Nephron (organoid): ENCODE measurements at regions not wholly inside any gene's neighbourhood (a gene's known extent, or its start where the extent isn't known, plus 50 kb on each side); places are given as distances from the start of the nearest gene placed in this dataset.

ENCODE experiments used
- H3K27ac Mint-ChIP-seq, 3 experiments: 2 replicates each; pipeline ENCODE4 v1.8.0; 2020; ENCODE audit warnings: mixed read lengths in 3 of 3, mild to moderate bottlenecking in 2 of 3, moderate library complexity in 1 of 3
- H3K27me3 Mint-ChIP-seq: 2 replicates; pipeline ENCODE4 v1.8.0; 2021; ENCODE audit warnings: low read depth, mild to moderate bottlenecking, moderate library complexity, mixed read lengths
- H3K36me3 Mint-ChIP-seq: 2 replicates; pipeline ENCODE4 v1.8.0; 2020; ENCODE audit warnings: low read depth, mixed read lengths
- H3K4me1 Mint-ChIP-seq: 2 replicates; pipeline ENCODE4 v1.8.0; 2020; ENCODE audit warnings: mixed read lengths
- H3K4me3 Mint-ChIP-seq, 3 experiments: 2 replicates each; pipeline ENCODE4 v1.8.0; 2020; ENCODE audit warnings: mild to moderate bottlenecking in 3 of 3, mixed read lengths in 3 of 3, moderate library complexity in 2 of 3
- H3K9me3 Mint-ChIP-seq: 2 replicates; pipeline ENCODE4 v1.8.0; 2020; ENCODE audit warnings: mixed read lengths
- TF ChIP-seq, protein P1 (sequence below), 3 experiments: fragments of 200-600 bp; sonication (generic); IDR thresholded peaks; one replicate each; pipeline ENCODE4 v1.5.0; 2021; ENCODE audit warnings: antibody characterized with exemption in 3 of 3; ENCODE audit not compliant: unreplicated experiment in 3 of 3

DNA sequence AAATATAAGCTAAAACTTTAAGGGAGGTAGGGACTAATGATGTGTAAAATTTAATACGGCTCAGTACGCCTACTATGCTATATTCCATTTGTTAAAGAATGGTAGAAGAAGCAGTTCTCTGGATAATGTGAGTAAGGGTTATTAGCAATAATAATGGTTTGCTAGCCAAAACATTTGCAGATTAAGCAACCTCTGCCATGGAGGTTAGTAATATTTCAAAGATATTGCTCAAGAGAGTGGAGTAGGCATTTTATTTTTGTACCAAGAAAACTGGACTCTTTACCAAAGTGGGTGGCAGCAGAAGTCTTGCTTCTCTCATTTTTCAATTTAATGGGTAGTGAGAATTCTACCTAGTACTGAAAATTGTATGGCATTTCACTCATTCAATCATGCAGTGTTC lies 158.9 kb upstream of the TMEM106B start:
- peaks cover 17% of the 10 kb centered on the region for H3K9me3 Mint-ChIP-seq
- TF ChIP-seq, protein P1, sequence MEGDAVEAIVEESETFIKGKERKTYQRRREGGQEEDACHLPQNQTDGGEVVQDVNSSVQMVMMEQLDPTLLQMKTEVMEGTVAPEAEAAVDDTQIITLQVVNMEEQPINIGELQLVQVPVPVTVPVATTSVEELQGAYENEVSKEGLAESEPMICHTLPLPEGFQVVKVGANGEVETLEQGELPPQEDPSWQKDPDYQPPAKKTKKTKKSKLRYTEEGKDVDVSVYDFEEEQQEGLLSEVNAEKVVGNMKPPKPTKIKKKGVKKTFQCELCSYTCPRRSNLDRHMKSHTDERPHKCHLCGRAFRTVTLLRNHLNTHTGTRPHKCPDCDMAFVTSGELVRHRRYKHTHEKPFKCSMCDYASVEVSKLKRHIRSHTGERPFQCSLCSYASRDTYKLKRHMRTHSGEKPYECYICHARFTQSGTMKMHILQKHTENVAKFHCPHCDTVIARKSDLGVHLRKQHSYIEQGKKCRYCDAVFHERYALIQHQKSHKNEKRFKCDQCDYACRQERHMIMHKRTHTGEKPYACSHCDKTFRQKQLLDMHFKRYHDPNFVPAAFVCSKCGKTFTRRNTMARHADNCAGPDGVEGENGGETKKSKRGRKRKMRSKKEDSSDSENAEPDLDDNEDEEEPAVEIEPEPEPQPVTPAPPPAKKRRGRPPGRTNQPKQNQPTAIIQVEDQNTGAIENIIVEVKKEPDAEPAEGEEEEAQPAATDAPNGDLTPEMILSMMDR (IDR thresholded peaks at IDR 0.05; ENCODE audit: unreplicated experiment in 3 of 3), result no peak
- H3K27me3 Mint-ChIP-seq, result no peaks in the 10 kb centered on the region
- no peak overlapping the region for H3K27ac Mint-ChIP-seq
- peaks cover 9% of the 10 kb centered on the region for H3K36me3 Mint-ChIP-seq
- H3K4me1 Mint-ChIP-seq, result no peaks in the 10 kb centered on the region
- no peak overlapping the region for H3K4me3 Mint-ChIP-seq

DNA sequence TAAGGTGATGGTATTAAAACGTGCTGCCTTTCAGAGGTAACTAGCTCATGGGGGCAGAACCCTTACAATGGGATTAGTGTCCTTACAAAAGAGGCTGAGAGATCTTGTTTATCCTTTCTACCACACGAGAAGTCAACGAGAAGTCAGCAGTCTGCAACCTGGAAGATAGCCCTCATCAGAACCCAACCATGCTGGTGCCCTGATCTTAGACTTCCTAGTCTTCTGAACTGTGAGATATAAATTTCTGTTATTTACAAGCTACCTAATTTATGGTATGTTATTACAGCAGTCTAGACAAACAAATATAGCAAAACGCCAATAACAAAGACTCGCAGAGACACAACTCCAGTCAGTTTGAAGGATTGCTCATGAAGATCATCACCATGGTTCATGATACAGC lies 157.5 kb upstream of the TMEM106B start:
- Mint-ChIP-seq H3K4me1 (no peaks in the 10 kb centered on the region), H3K9me3 (peaks cover 27% of the 10 kb centered on the region), H3K27ac (no peak overlapping the region), H3K4me3 (no peak overlapping the region), H3K36me3 (peaks cover 13% of the 10 kb centered on the region), H3K27me3 (no peaks in the 10 kb centered on the region)
- TF ChIP-seq, protein P1 (IDR thresholded peaks at IDR 0.05; ENCODE audit: unreplicated experiment in 3 of 3), result no peak

DNA sequence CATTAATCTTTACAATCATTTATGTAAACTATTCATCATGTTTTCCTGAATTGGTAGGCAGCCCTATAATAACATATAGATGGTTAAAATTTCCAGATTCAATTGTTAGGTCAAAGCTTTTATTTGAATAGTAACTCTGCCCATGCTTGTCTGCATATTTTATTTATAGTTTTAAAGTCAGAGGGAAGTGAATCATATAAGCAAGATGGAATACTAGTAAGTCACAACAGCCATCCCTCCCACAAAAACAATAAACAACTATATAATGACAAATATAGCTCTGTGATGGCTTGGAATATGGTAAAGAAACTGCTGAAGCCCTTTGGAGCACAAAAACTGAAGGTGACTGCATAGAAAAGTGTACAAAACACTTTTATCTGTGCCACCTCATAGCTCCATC lies 156.3 kb upstream of the TMEM106B start:
- H3K4me3 Mint-ChIP-seq, result no peak overlapping the region
- TF ChIP-seq, protein P1 (IDR thresholded peaks at IDR 0.05; ENCODE audit: unreplicated experiment in 3 of 3), result no peak
- H3K27me3 Mint-ChIP-seq, result no peaks in the 10 kb centered on the region
- H3K36me3 Mint-ChIP-seq, result peaks cover 13% of the 10 kb centered on the region
- no peaks in the 10 kb centered on the region for H3K4me1 Mint-ChIP-seq
- peaks cover 30% of the 10 kb centered on the region for H3K9me3 Mint-ChIP-seq
- H3K27ac Mint-ChIP-seq, result no peak overlapping the region

DNA sequence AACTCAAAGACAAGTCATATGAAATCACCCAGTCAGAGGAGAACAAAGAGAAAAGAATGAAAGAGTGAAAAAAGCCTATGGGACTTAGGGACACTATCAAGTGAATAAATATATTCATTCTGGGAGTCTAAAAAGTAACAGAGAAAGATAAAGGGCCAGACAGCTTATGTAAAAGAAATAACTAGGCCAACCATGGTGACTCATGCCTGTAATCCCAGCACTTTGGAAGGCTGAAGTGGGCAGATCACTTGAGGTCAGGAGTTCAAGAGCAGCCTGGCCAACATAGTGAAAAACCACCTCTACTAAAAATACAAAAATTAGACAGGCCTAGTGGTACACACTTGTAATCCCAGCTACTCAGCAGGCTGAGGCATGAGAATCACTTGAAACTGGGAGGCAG lies 154.7 kb upstream of the TMEM106B start:
- no peak overlapping the region for H3K27ac Mint-ChIP-seq
- no peak overlapping the region for H3K4me3 Mint-ChIP-seq
- H3K36me3 Mint-ChIP-seq, result peaks cover 11% of the 10 kb centered on the region
- TF ChIP-seq, protein P1 (IDR thresholded peaks at IDR 0.05; ENCODE audit: unreplicated experiment in 3 of 3), result no peak
- peaks cover 29% of the 10 kb centered on the region for H3K9me3 Mint-ChIP-seq
- H3K27me3 Mint-ChIP-seq, result no peaks in the 10 kb centered on the region
- no peaks in the 10 kb centered on the region for H3K4me1 Mint-ChIP-seq

DNA sequence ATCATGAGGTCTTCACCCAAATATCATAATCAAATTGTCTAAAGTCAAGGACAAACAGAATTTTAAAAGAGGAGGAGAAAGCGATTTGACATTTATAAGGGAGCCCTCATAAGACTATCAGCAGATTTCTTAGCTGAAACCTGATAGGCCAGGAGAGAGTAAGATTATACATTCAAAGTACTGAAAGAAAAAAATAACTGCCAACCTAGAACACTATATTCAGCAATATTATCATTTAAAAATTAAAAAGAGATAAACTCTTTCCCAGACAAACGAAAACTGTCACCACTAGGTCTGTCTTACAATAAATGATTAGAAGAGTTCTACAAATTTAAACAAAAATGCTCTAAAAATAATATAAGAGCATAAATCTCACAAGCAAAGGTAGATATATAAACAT lies 154.1 kb upstream of the TMEM106B start:
- Mint-ChIP-seq H3K4me3 (no peak overlapping the region), H3K27me3 (no peaks in the 10 kb centered on the region), H3K36me3 (peaks cover 8% of the 10 kb centered on the region), H3K9me3 (peaks cover 27% of the 10 kb centered on the region), H3K27ac (no peak overlapping the region), H3K4me1 (no peaks in the 10 kb centered on the region)
- TF ChIP-seq, protein P1 (IDR thresholded peaks at IDR 0.05; ENCODE audit: unreplicated experiment in 3 of 3), result no peak

DNA sequence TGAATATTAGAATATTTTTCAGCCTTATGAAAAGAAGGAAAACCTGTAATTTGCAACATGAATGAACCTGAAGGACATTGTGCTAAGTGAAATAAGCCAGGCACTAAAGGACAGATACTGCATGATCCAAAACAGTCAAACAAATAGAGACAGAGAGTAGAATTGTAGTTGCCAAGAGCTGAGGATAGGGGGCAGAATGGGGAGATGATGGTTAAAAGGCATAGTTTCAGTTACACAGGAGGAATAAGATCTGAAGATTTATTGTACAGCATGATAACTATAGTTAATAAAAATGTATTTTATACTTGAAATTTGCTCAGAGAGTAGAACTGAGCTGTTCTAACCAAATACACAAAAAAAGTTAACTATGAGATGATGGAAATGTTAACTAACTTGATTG lies 149.0 kb upstream of the TMEM106B start:
- no peaks in the 10 kb centered on the region for H3K27me3 Mint-ChIP-seq
- TF ChIP-seq, protein P1 (IDR thresholded peaks at IDR 0.05; ENCODE audit: unreplicated experiment in 3 of 3), result peak in 1 of 3 experiments; percentile 12
- peaks cover 4% of the 10 kb centered on the region for H3K4me1 Mint-ChIP-seq

More for the DNA sequence above, 149.0 kb upstream of the TMEM106B start:
- Mint-ChIP-seq H3K27ac (no peak overlapping the region), H3K36me3 (peaks cover 4% of the 10 kb centered on the region), H3K4me3 (no peak overlapping the region), H3K9me3 (peaks cover 14% of the 10 kb centered on the region)
